ENCODE measurements at regions not wholly inside any gene's neighbourhood (a gene's known extent, or its start where the extent isn't known, plus 50 kb on each side); places are given as distances from the start of the nearest gene placed in this dataset.

DNA sequence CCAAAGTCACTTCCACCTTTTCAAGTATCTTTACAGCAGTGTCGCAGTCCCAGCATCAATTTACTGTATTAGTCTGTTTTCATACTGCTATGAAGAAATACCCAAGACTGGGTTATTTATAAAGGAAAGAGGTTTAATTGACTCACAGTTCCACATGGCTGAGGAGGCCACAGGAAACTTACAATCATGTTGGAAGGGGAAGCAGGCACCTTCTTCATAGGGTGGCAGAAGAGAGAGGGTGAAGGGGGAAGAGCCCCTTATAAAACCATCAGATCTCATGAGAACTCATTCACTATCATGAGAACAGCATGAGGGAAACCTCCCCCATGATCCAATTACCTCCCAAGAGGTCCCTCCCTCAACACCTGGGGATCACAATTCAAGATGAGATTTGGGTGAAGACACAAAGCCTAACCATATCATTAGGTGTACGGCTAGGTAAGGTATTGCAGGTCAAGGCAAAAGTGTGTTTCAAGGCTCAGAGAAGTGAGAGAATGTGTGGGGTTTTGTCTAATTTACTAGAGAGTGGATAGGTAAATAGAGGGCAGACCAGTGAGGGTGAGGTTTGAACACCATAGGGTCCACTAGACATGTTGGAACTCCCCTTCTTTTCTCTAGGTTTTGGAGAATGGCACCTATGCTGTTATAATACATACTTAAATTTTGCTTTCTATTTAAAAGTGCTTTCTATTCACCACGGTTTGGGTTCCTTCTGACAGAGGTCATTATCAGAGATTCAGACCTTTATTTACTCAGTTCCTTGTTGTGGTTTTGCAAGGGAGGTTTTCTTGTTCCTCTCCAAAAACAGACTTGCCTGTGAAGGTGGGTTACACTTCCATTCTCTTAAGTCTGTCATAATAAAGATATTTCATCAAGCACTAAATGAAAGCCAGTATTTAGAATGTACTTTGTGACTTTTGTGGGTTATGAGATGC lies 186.6 kb downstream of the CPEB2 start:
- TF ChIP-seq, protein P1, sequence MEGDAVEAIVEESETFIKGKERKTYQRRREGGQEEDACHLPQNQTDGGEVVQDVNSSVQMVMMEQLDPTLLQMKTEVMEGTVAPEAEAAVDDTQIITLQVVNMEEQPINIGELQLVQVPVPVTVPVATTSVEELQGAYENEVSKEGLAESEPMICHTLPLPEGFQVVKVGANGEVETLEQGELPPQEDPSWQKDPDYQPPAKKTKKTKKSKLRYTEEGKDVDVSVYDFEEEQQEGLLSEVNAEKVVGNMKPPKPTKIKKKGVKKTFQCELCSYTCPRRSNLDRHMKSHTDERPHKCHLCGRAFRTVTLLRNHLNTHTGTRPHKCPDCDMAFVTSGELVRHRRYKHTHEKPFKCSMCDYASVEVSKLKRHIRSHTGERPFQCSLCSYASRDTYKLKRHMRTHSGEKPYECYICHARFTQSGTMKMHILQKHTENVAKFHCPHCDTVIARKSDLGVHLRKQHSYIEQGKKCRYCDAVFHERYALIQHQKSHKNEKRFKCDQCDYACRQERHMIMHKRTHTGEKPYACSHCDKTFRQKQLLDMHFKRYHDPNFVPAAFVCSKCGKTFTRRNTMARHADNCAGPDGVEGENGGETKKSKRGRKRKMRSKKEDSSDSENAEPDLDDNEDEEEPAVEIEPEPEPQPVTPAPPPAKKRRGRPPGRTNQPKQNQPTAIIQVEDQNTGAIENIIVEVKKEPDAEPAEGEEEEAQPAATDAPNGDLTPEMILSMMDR (IDR thresholded peaks at IDR 0.05 in 4 of 5, conservative IDR thresholded peaks at IDR 0.05 in 1 of 5) = no peak
- no peak for TF ChIP-seq POLR2A (IDR thresholded peaks at IDR 0.05)

Measured in gastrocnemius medialis (tissue), 4 donors.